T-cell (primary cell): ENCODE measurements at regions not wholly inside any gene's neighbourhood (a gene's known extent, or its start where the extent isn't known, plus 50 kb on each side); places are given as distances from the start of the nearest gene placed in this dataset.
"Not testable (repeated sequence)": the region's sequence is repeated elsewhere in the genome, so short reads cannot be mapped to it uniquely, and the experiment has no call there.

ENCODE experiments used
- ATAC-seq, 4 experiments: fragments of 200-7000 bp in 3 of 4; fragments of 150-1000 bp in 1 of 4; cut with Tn5 transposase; replicated peaks in 1 of 4; 1 replicate in 3 of 4; 2 replicates in 1 of 4; pipeline ENCODE4 v1.10.0; 2021; ENCODE audit warnings: moderate library complexity in 3 of 4, mild to moderate bottlenecking in 2 of 4, moderate number of reproducible peaks in 1 of 4
- CTCF ChIA-PET, 2 donors: fragments of 300-600 bp; sonication (Branson Sonifier 250); formaldehyde crosslinking; loops; one replicate each; lab custom pipeline; 2022; ENCODE audit warnings: antibody characterized with exemption in 2 of 2; lab: Charles Lee
- POLR2A ChIA-PET, 2 donors: fragments of 300-600 bp; sonication (Branson Sonifier 250); formaldehyde crosslinking; loops; one replicate each; lab custom pipeline; 2022; ENCODE audit warnings: antibody characterized with exemption in 2 of 2; lab: Charles Lee
- DNase-seq, 35 experiments: peaks; one replicate each; pipeline versions ENCODE4 v3.0.0 to v3.0.0-alpha.2; 2013 to 2023
- H3K27ac ChIP-seq: one replicate; pipeline ENCODE4 v1.5.1; 2013; ENCODE audit warnings: low read length
- H3K27me3 ChIP-seq, 2 experiments: replicated peaks in 1 of 2; 1 replicate in 1 of 2; 2 replicates in 1 of 2; pipeline versions ENCODE4 v1.6.1 to v1.7.0; 2013; ENCODE audit warnings: low read length in 1 of 2, mixed read lengths in 1 of 2; ENCODE audit not compliant: control insufficient read depth in 2 of 2, insufficient read depth in 2 of 2; ENCODE audit errors: extremely low read depth in 1 of 2
- H3K36me3 ChIP-seq, 2 donors: 1 replicate in 1 of 2; 2 replicates in 1 of 2; pipeline versions ENCODE4 v1.6.1 to v1.7.0; 2013; ENCODE audit warnings: low read length in 1 of 2; ENCODE audit not compliant: control insufficient read depth in 2 of 2, insufficient read depth in 1 of 2; ENCODE audit errors: extremely low read depth in 1 of 2
- H3K4me1 ChIP-seq, 2 experiments: 1 replicate in 1 of 2; 2 replicates in 1 of 2; pipeline versions ENCODE4 v1.6.1 to v1.7.0; 2013; ENCODE audit warnings: low read length in 2 of 2, mixed read lengths in 1 of 2; ENCODE audit not compliant: insufficient read depth in 2 of 2, control insufficient read depth in 1 of 2; ENCODE audit errors: extremely low read depth in 1 of 2
- H3K4me3 ChIP-seq, 2 donors: 1 replicate in 1 of 2; 2 replicates in 1 of 2; pipeline versions ENCODE4 v1.5.1 to v1.7.0; 2013; ENCODE audit warnings: mild to moderate bottlenecking in 2 of 2, low read length in 1 of 2, moderate library complexity in 1 of 2; ENCODE audit not compliant: control insufficient read depth in 1 of 2; ENCODE audit errors: extremely low read depth in 1 of 2
- H3K9me3 ChIP-seq: 2 replicates; pipeline ENCODE4 v1.7.0; 2013
- H3K27ac Mint-ChIP-seq, 2 donors: one replicate each; pipeline ENCODE4 v1.8.0; 2020 to 2021; ENCODE audit warnings: mild to moderate bottlenecking in 2 of 2, mixed read lengths in 2 of 2
- H3K27me3 Mint-ChIP-seq, 2 donors: one replicate each; pipeline ENCODE4 v1.8.0; 2021 to 2022; ENCODE audit warnings: mixed read lengths in 2 of 2
- H3K36me3 Mint-ChIP-seq: one replicate; pipeline ENCODE4 v1.8.0; 2021; ENCODE audit warnings: mixed read lengths
- H3K4me1 Mint-ChIP-seq, 3 donors: one replicate each; pipeline ENCODE4 v1.8.0; 2020 to 2022; ENCODE audit warnings: mixed read lengths in 3 of 3, mild to moderate bottlenecking in 1 of 3
- H3K4me3 Mint-ChIP-seq, 3 donors: one replicate each; pipeline ENCODE4 v1.8.0; 2020 to 2022; ENCODE audit warnings: mild to moderate bottlenecking in 3 of 3, mixed read lengths in 3 of 3, moderate library complexity in 3 of 3
- H3K9me3 Mint-ChIP-seq, 3 donors: one replicate each; pipeline ENCODE4 v1.8.0; 2020 to 2022; ENCODE audit warnings: mixed read lengths in 3 of 3
- WGBS: methylation state at CpG from one replicate; pipeline ENCODE4 v1.1.5; 2013; ENCODE audit warnings: missing lambda C conversion rate; ENCODE audit not compliant: insufficient coverage; 5-methylcytosine and 5-hydroxymethylcytosine counted together

- H3K27ac ChIP-seq = not testable (repeated sequence)
- no CpG with 5 or more reads among the region's 2 CpGs for WGBS
Observed at GRCh38 chr2:89148256-89148655, 456.8 kb downstream of the RPIA start.

DNA sequence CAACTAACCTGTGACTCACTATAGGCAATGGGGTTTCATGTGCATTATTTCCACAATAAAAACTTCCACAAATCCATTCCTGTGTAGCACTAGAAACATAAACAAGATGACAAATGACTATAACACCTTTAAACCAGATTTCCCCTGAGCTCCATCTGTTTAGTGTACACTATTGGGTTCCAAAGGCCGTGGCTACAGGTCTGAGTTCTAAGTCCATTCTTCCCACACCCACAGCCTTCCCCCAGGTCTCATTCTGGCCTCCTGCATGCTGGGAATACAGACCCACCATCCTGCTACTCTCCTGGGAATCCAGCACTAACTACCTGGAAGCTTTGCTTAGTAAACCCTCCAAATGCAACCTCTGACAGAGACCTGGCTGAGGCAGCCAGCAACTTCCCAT is 460.2 kb downstream of the RPIA start:
- H3K27ac Mint-ChIP-seq, H3K27ac ChIP-seq, H3K9me3 Mint-ChIP-seq, CTCF ChIA-PET, H3K4me3 Mint-ChIP-seq, H3K4me3 ChIP-seq, POLR2A ChIA-PET, H3K36me3 ChIP-seq, H3K36me3 Mint-ChIP-seq, H3K27me3 Mint-ChIP-seq, H3K4me1 Mint-ChIP-seq, H3K9me3 ChIP-seq, DNase-seq, H3K4me1 ChIP-seq, H3K27me3 ChIP-seq, ATAC-seq: not testable (repeated sequence)
- no CpG with 5 or more reads among the region's 1 CpG for WGBS

More at GRCh38 chr2:89148256-89148655, 456.8 kb downstream of the RPIA start:
- H3K9me3 ChIP-seq, H3K36me3 ChIP-seq, CTCF ChIA-PET, H3K27me3 Mint-ChIP-seq, H3K27me3 ChIP-seq, H3K9me3 Mint-ChIP-seq, H3K4me3 Mint-ChIP-seq, DNase-seq, H3K36me3 Mint-ChIP-seq, ATAC-seq, H3K4me3 ChIP-seq, H3K4me1 ChIP-seq, H3K4me1 Mint-ChIP-seq, POLR2A ChIA-PET, H3K27ac Mint-ChIP-seq: not testable (repeated sequence)

DNA sequence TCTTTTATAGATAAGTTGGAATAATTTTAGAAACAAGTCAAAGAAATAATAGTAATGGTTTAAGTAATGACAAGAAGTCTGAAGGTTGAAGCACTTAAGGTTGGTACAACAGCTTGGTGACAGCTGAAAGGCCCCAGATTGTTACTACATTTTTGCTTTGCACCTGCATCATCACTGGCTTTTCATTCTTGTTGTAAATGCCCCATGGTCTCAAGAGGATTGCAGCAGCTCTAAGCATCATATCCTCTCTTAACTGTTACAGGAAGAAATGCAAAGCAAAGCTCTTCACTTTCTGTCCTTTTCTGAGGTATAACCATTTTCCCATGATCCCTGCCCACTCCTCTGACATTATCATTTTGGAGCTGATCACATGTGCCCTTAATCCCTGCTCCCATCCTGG is 461.0 kb downstream of the RPIA start:
- H3K27me3 ChIP-seq, H3K4me1 Mint-ChIP-seq, ATAC-seq, H3K36me3 Mint-ChIP-seq, CTCF ChIA-PET, H3K27ac Mint-ChIP-seq, H3K9me3 Mint-ChIP-seq, H3K4me3 Mint-ChIP-seq, H3K36me3 ChIP-seq, H3K27me3 Mint-ChIP-seq, H3K27ac ChIP-seq, H3K9me3 ChIP-seq, H3K4me1 ChIP-seq, DNase-seq, POLR2A ChIA-PET, H3K4me3 ChIP-seq: not testable (repeated sequence)

GRCh38 chr2:89153210-89153609 is 461.7 kb downstream of the RPIA start:
- WGBS = no CpG with 5 or more reads among the region's 2 CpGs
- POLR2A ChIA-PET, H3K36me3 ChIP-seq, H3K9me3 ChIP-seq, H3K4me3 Mint-ChIP-seq, H3K27me3 ChIP-seq, DNase-seq, H3K27ac Mint-ChIP-seq, H3K36me3 Mint-ChIP-seq, H3K27me3 Mint-ChIP-seq, H3K4me3 ChIP-seq, H3K4me1 Mint-ChIP-seq, H3K9me3 Mint-ChIP-seq, H3K4me1 ChIP-seq, H3K27ac ChIP-seq: not testable (repeated sequence)
- peak in 1 of 4 experiments; percentile 27 for ATAC-seq
- CTCF ChIA-PET = interaction anchor here in 1 of 2 donors (0.7 kb wide), 1 partner anchor 273 kb away, joined by 3 read pairs; no protein-coding TSS in a partner anchor

- POLR2A ChIA-PET, ATAC-seq: not testable (repeated sequence)
- WGBS = no CpG with 5 or more reads among the region's 2 CpGs
Observed at GRCh38 chr2:89154247-89154682, 462.8 kb downstream of the RPIA start.

DNA sequence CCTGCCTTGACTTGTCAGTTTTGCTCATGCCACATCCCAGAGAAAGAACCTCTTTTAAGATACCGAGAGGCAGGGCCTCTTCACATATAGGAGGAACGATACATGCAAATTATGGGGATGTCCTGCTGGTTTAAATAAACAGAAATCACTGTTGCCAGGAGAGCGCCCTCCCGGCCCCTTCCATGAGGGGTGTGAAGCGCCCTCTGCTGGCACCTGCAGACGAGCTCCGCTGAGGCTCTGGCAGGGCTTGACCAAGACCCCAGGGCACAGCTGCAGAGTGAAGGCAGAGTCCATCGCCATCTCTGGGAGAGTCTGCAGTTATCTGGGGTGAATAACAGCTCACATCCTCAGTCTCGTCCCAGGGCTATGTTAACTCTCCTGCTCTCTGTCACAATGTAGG is 468.8 kb downstream of the RPIA start:
- H3K4me3 ChIP-seq, H3K27ac ChIP-seq, POLR2A ChIA-PET, CTCF ChIA-PET, H3K27me3 ChIP-seq, H3K36me3 Mint-ChIP-seq, DNase-seq, H3K4me1 ChIP-seq, H3K4me1 Mint-ChIP-seq, H3K9me3 ChIP-seq, ATAC-seq, H3K9me3 Mint-ChIP-seq, H3K27me3 Mint-ChIP-seq, H3K27ac Mint-ChIP-seq, H3K4me3 Mint-ChIP-seq, H3K36me3 ChIP-seq: not testable (repeated sequence)
- no CpG with 5 or more reads among the region's 9 CpGs for WGBS

More at GRCh38 chr2:89154247-89154682, 462.8 kb downstream of the RPIA start:
- H3K4me1 Mint-ChIP-seq, H3K4me1 ChIP-seq, H3K9me3 ChIP-seq, H3K27ac Mint-ChIP-seq, CTCF ChIA-PET, H3K27me3 Mint-ChIP-seq, H3K4me3 Mint-ChIP-seq, H3K36me3 ChIP-seq, H3K27me3 ChIP-seq, DNase-seq, H3K9me3 Mint-ChIP-seq, H3K36me3 Mint-ChIP-seq, H3K27ac ChIP-seq, H3K4me3 ChIP-seq: not testable (repeated sequence)

DNA sequence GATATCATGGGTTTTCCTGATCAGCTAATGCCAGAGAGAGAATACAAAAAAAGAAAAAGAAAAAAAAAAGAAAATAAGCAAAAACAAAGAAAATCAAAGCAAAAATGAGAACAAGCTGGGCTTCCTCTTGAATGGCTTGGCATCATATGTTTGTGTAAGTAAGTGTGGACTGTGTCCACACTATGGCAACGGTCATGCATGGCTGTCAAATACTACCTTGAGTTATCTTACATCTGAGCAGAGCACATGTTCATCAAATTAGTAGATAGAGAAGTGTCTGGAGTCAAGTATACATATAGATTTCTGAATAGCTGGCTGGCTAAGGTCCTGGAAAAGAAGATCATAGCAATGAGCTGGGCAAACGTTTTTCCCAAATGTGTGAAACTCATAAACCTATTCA is 470.2 kb downstream of the RPIA start:
- H3K4me1 ChIP-seq, POLR2A ChIA-PET: not testable (repeated sequence)

More for the DNA sequence above, 470.2 kb downstream of the RPIA start:
- H3K9me3 ChIP-seq, H3K36me3 ChIP-seq, H3K36me3 Mint-ChIP-seq, H3K27ac ChIP-seq, H3K4me3 ChIP-seq, H3K9me3 Mint-ChIP-seq, H3K27ac Mint-ChIP-seq, H3K4me1 Mint-ChIP-seq, H3K4me3 Mint-ChIP-seq, H3K27me3 Mint-ChIP-seq, DNase-seq, ATAC-seq, H3K27me3 ChIP-seq, CTCF ChIA-PET: not testable (repeated sequence)
- WGBS = no CpG with 5 or more reads among the region's 2 CpGs
